Keratinocyte (primary cell): ENCODE measurements at regions not wholly inside any gene's neighbourhood (a gene's known extent, or its start where the extent isn't known, plus 50 kb on each side); places are given as distances from the start of the nearest gene placed in this dataset.

Experiments used
- EZH2 ChIP-seq: IDR thresholded peaks from one replicate; pipeline ENCODE4 v1.6.1; 2012; ENCODE audit warnings: inconsistent platforms, mild to moderate bottlenecking, low read length, moderate library complexity
- TF ChIP-seq, protein P1 (sequence below), 3 experiments: IDR thresholded peaks in 1 of 3; conservative IDR thresholded peaks in 1 of 3; optimal IDR thresholded peaks in 1 of 3; 2 replicates in 2 of 3; 3 replicates in 1 of 3; pipeline versions ENCODE3 to v1.5.1; 2011; ENCODE audit warnings: low read length in 3 of 3, mild to moderate bottlenecking in 3 of 3, moderate library complexity in 2 of 3, control low read depth in 1 of 3, inconsistent platforms in 1 of 3; ENCODE audit not compliant: insufficient read depth in 2 of 3; ENCODE audit errors: extremely low read depth in 1 of 3

DNA sequence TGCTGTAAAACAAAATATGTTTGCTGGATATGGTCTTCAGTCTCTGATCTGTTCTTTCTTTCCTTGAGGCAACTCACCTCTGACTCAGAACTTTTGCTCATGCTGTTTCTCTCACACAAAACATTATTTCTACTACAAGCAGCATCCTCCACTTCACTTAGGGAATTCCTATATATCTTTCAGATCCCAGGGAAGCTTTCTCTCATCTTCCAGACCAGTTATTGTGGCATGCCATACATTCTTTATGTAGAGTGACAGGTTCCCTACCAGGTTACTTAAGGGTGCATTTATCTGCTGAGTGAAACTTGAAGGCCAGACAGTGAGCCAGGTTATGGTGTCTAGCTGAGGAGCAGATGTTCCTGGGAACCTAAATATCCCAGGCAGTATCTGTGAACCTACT lies 1226.0 kb downstream of the CDH8 start:
- no peak for TF ChIP-seq EZH2
- TF ChIP-seq, protein P1, sequence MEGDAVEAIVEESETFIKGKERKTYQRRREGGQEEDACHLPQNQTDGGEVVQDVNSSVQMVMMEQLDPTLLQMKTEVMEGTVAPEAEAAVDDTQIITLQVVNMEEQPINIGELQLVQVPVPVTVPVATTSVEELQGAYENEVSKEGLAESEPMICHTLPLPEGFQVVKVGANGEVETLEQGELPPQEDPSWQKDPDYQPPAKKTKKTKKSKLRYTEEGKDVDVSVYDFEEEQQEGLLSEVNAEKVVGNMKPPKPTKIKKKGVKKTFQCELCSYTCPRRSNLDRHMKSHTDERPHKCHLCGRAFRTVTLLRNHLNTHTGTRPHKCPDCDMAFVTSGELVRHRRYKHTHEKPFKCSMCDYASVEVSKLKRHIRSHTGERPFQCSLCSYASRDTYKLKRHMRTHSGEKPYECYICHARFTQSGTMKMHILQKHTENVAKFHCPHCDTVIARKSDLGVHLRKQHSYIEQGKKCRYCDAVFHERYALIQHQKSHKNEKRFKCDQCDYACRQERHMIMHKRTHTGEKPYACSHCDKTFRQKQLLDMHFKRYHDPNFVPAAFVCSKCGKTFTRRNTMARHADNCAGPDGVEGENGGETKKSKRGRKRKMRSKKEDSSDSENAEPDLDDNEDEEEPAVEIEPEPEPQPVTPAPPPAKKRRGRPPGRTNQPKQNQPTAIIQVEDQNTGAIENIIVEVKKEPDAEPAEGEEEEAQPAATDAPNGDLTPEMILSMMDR (optimal IDR thresholded peaks at IDR 0.05 in 1 of 3, IDR thresholded peaks at IDR 0.05 in 1 of 3, conservative IDR thresholded peaks at IDR 0.05 in 1 of 3; ENCODE audit: extremely low read depth in 1 of 3, insufficient read depth in 2 of 3, low read length in 3 of 3) = no peak
